GM12864 (cell line): ENCODE measurements at regions not wholly inside any gene's neighbourhood (a gene's known extent, or its start where the extent isn't known, plus 50 kb on each side); places are given as distances from the start of the nearest gene placed in this dataset.

Source experiments
- DNase-seq: peaks from one replicate; pipeline ENCODE4 v3.0.0-alpha.2; 2011; ENCODE audit warnings: low read depth
- H3K4me3 ChIP-seq: 2 replicates; pipeline ENCODE4 v1.5.1; 2011; ENCODE audit warnings: mild to moderate bottlenecking, low read depth, low read length, control low read depth
- CTCF ChIP-seq: IDR thresholded peaks from 2 replicates; pipeline ENCODE4 v1.5.1; 2011; ENCODE audit warnings: low read depth, mild to moderate bottlenecking, moderate library complexity, low read length, control low read depth, inconsistent platforms; ENCODE audit errors: missing control alignments

- no peak for TF ChIP-seq CTCF
- no peak for DNase-seq
These were observed 122.2 kb upstream of the NAP1L1 start for GRCh38 chr12:76206677-76207072.

GRCh38 chr12:76206039-76206676, 121.7 kb upstream of the NAP1L1 start:
- TF ChIP-seq CTCF: no peak
- DNase-seq: no peak
- H3K4me3 ChIP-seq: no peak overlapping the region

More at GRCh38 chr12:76206677-76207072, 122.2 kb upstream of the NAP1L1 start:
- no peak overlapping the region for H3K4me3 ChIP-seq

GRCh38 chr12:76202621-76203020, 118.1 kb upstream of the NAP1L1 start:
- no peak for TF ChIP-seq CTCF
- no peak overlapping the region for H3K4me3 ChIP-seq
- no peak for DNase-seq

GRCh38 chr12:76201758-76202157, 117.3 kb upstream of the NAP1L1 start:
- DNase-seq: no peak
- no peak for TF ChIP-seq CTCF
- no peak overlapping the region for H3K4me3 ChIP-seq

- no peak for DNase-seq
- H3K4me3 ChIP-seq: no peak overlapping the region
- TF ChIP-seq CTCF: no peak
These were observed 116.8 kb upstream of the NAP1L1 start for GRCh38 chr12:76201316-76201715.

- no peak overlapping the region for H3K4me3 ChIP-seq
- no peak for TF ChIP-seq CTCF
- no peak for DNase-seq
These were observed 115.3 kb upstream of the NAP1L1 start for GRCh38 chr12:76199808-76200207.

GRCh38 chr12:76198839-76199238, 114.4 kb upstream of the NAP1L1 start:
- no peak overlapping the region for H3K4me3 ChIP-seq
- TF ChIP-seq CTCF: no peak

More at GRCh38 chr12:76198839-76199238, 114.4 kb upstream of the NAP1L1 start:
- no peak for DNase-seq
